Fibroblast of lung (primary cell): ENCODE measurements at regions not wholly inside any gene's neighbourhood (a gene's known extent, or its start where the extent isn't known, plus 50 kb on each side); places are given as distances from the start of the nearest gene placed in this dataset.

Source experiments
- DNase-seq, 2 donors: peaks; one replicate each; pipeline versions ENCODE4 v3.0.0 to v3.0.0-alpha.2; 2010; ENCODE audit warnings: low read depth in 2 of 2
- H2AFZ ChIP-seq: 2 replicates; pipeline ENCODE4 v1.5.1; 2012; ENCODE audit warnings: low read length, control low read depth, inconsistent platforms
- H3K27ac ChIP-seq: 2 replicates; pipeline ENCODE4 v1.5.1; 2011; ENCODE audit warnings: low read length, control low read depth; ENCODE audit not compliant: insufficient read depth
- H3K27me3 ChIP-seq: 2 replicates; pipeline ENCODE4 v1.5.1; 2011; ENCODE audit warnings: mild to moderate bottlenecking, low read length; ENCODE audit not compliant: control insufficient read depth, insufficient read depth
- H3K36me3 ChIP-seq: 2 replicates; pipeline ENCODE4 v1.5.1; 2011; ENCODE audit warnings: low read length; ENCODE audit not compliant: control insufficient read depth, insufficient read depth
- H3K4me1 ChIP-seq: 2 replicates; pipeline ENCODE4 v1.5.1; 2011; ENCODE audit warnings: low read length; ENCODE audit not compliant: control insufficient read depth, insufficient read depth; ENCODE audit errors: extremely low read depth
- H3K4me2 ChIP-seq: 2 replicates; pipeline ENCODE4 v1.5.1; 2011; ENCODE audit warnings: low read length, control low read depth; ENCODE audit not compliant: insufficient read depth; ENCODE audit errors: extremely low read depth
- H3K4me3 ChIP-seq, 4 experiments: fragments of 200-600 bp in 1 of 4; sonication (generic) in 1 of 4; replicated peaks in 1 of 4; 2 replicates each; pipeline ENCODE4 v1.5.1; 2011 to 2016; ENCODE audit warnings: low read length in 4 of 4, low read depth in 3 of 4, mild to moderate bottlenecking in 3 of 4, control low read depth in 2 of 4, inconsistent platforms in 1 of 4, mixed read lengths in 1 of 4; ENCODE audit not compliant: insufficient read depth in 1 of 4; ENCODE audit errors: control extremely low read depth in 1 of 4
- H3K79me2 ChIP-seq: 2 replicates; pipeline ENCODE4 v1.5.1; 2012; ENCODE audit warnings: mild to moderate bottlenecking, low read length, inconsistent platforms; ENCODE audit not compliant: control insufficient read depth, insufficient read depth
- H3K9ac ChIP-seq: 2 replicates; pipeline ENCODE4 v1.5.1; 2011; ENCODE audit warnings: mild to moderate bottlenecking, low read length, control low read depth; ENCODE audit not compliant: insufficient read depth
- H3K9me3 ChIP-seq: 2 replicates; pipeline ENCODE4 v1.5.1; 2012; ENCODE audit warnings: low read depth, low read length; ENCODE audit not compliant: control insufficient read depth, insufficient read depth
- H4K20me1 ChIP-seq: 2 replicates; pipeline ENCODE4 v1.5.1; 2011; ENCODE audit warnings: low read length; ENCODE audit not compliant: control insufficient read depth, insufficient read depth; ENCODE audit errors: extremely low read depth
- EZH2 ChIP-seq: IDR thresholded peaks from 2 replicates; pipeline ENCODE4 v1.5.1; 2012; ENCODE audit warnings: low read length, control low read depth, mild to moderate bottlenecking; ENCODE audit errors: missing control alignments
- TF ChIP-seq, protein P1 (sequence below), 2 donors: IDR thresholded peaks in 1 of 2; conservative IDR thresholded peaks in 1 of 2; 1 replicate in 1 of 2; 2 replicates in 1 of 2; pipeline ENCODE4 v1.5.1; 2011 to 2012; ENCODE audit warnings: low read length in 2 of 2, control low read depth in 1 of 2, inconsistent platforms in 1 of 2, low read depth in 1 of 2, mild to moderate bottlenecking in 1 of 2

DNA sequence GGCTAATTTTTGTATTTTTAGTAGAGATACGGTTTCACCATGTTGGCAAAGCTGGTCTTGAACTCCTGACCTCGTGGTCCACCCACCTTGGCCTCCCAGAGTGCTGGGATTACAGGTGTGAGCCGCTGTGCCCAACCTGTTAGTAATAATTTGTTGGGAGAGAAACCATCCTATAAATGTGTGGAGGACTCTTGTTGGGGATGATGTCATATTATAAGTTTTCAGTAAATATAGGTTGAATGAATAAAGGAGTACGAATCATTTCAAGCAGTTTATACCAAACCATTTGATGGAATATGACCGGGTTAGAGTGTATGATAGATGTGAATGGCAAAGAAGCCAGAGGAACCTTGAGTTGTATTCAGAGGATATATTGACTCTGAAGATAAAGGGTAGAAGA is 240.8 kb downstream of the SAMD5 start:
- Histone ChIP-seq H3K36me3 (no peaks in the 10 kb centered on the region), H3K4me2 (no peak overlapping the region), H3K79me2 (no peaks in the 10 kb centered on the region), H3K27me3 (no peaks in the 10 kb centered on the region), H3K4me1 (no peaks in the 10 kb centered on the region), H4K20me1 (no peaks in the 10 kb centered on the region), H3K4me3 (no peak overlapping the region), H3K9ac (no peak overlapping the region), H2AFZ (no peak overlapping the region), H3K27ac (no peak overlapping the region), H3K9me3 (no peaks in the 10 kb centered on the region)
- TF ChIP-seq EZH2 = no peak
- TF ChIP-seq, protein P1, sequence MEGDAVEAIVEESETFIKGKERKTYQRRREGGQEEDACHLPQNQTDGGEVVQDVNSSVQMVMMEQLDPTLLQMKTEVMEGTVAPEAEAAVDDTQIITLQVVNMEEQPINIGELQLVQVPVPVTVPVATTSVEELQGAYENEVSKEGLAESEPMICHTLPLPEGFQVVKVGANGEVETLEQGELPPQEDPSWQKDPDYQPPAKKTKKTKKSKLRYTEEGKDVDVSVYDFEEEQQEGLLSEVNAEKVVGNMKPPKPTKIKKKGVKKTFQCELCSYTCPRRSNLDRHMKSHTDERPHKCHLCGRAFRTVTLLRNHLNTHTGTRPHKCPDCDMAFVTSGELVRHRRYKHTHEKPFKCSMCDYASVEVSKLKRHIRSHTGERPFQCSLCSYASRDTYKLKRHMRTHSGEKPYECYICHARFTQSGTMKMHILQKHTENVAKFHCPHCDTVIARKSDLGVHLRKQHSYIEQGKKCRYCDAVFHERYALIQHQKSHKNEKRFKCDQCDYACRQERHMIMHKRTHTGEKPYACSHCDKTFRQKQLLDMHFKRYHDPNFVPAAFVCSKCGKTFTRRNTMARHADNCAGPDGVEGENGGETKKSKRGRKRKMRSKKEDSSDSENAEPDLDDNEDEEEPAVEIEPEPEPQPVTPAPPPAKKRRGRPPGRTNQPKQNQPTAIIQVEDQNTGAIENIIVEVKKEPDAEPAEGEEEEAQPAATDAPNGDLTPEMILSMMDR (conservative IDR thresholded peaks at IDR 0.05 in 1 of 2, IDR thresholded peaks at IDR 0.05 in 1 of 2; ENCODE audit: low read depth in 1 of 2, low read length in 2 of 2) = no peak
- no peak for DNase-seq

DNA sequence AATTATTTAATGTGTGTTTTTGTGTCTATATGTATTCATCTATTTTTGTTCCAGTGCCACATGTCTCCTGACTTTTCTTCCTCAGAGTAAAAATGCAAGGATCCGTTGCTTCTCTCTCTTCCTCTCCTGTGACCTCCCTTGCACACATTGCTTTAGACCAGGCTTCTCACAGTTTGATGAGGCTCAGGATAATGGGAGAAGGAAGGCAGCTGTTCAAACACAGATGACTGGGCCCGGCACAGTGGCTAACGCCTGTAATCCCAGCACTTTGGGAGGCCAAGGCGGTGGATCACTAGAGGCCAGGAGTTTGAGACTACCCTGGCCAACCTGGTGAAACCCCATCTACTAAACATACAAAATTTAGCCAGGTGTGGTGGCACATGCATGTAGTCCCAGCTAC is 241.9 kb downstream of the SAMD5 start:
- Histone ChIP-seq H3K79me2 (no peaks in the 10 kb centered on the region), H3K9ac (no peak overlapping the region), H3K4me1 (no peaks in the 10 kb centered on the region), H4K20me1 (no peaks in the 10 kb centered on the region), H2AFZ (no peak overlapping the region), H3K36me3 (no peaks in the 10 kb centered on the region), H3K9me3 (no peaks in the 10 kb centered on the region), H3K4me2 (no peak overlapping the region), H3K27me3 (no peaks in the 10 kb centered on the region), H3K27ac (no peak overlapping the region), H3K4me3 (no peak overlapping the region)
- TF ChIP-seq EZH2 = no peak
- TF ChIP-seq, protein P1 (conservative IDR thresholded peaks at IDR 0.05 in 1 of 2, IDR thresholded peaks at IDR 0.05 in 1 of 2; ENCODE audit: low read depth in 1 of 2, low read length in 2 of 2) = no peak
- DNase-seq = no peak

DNA sequence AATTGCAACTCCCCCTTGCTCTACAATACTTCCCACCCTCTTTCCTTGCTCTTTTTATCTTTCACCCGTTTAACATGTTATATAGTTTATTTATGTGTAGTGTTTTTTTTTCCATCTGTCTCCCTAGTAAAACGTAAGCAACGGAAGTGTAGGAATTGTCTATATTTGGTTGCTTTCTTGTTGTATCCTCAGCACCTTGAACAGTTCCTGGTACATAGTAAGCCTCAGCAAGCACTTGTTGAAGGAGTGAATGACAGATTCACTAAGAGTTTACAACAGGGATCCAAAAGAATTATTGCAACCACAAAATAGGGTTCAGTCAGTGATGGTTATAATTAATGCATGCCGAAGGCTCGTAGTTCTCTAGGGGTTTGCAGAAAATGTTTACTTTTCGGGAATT is 242.7 kb downstream of the SAMD5 start:
- H3K36me3 ChIP-seq = no peaks in the 10 kb centered on the region
- no peak for DNase-seq
- no peaks in the 10 kb centered on the region for H3K4me1 ChIP-seq
- TF ChIP-seq, protein P1 (conservative IDR thresholded peaks at IDR 0.05 in 1 of 2, IDR thresholded peaks at IDR 0.05 in 1 of 2; ENCODE audit: low read depth in 1 of 2, low read length in 2 of 2) = no peak
- no peak for TF ChIP-seq EZH2
- no peak overlapping the region for H3K9ac ChIP-seq
- no peaks in the 10 kb centered on the region for H3K27me3 ChIP-seq
- no peak overlapping the region for H2AFZ ChIP-seq
- no peak overlapping the region for H3K27ac ChIP-seq
- no peaks in the 10 kb centered on the region for H3K79me2 ChIP-seq
- H4K20me1 ChIP-seq = no peaks in the 10 kb centered on the region
- H3K9me3 ChIP-seq = no peaks in the 10 kb centered on the region
- H3K4me3 ChIP-seq = no peak overlapping the region
- no peak overlapping the region for H3K4me2 ChIP-seq
